Keratinocyte (primary cell): ENCODE measurements at regions not wholly inside any gene's neighbourhood (a gene's known extent, or its start where the extent isn't known, plus 50 kb on each side); places are given as distances from the start of the nearest gene placed in this dataset.

Experiments
- DNase-seq: peaks from one replicate; pipeline ENCODE4 v3.0.0-alpha.2; 2011; ENCODE audit warnings: low read depth, missing footprints, low spot score
- FAIRE-seq: peaks from 2 replicates; lab custom pipeline; 2011; peaks lifted over from hg19 to GRCh38; lab: Jason Lieb, UNC
- H2AFZ ChIP-seq: 2 replicates; pipeline ENCODE4 v1.6.0; 2012; ENCODE audit warnings: low read length, control low read depth, inconsistent platforms; ENCODE audit not compliant: control insufficient read depth
- H3K27ac ChIP-seq: 2 replicates; pipeline ENCODE4 v1.5.1; 2011; ENCODE audit warnings: low read length; ENCODE audit not compliant: control insufficient read depth, insufficient read depth
- H3K27me3 ChIP-seq: 3 replicates; pipeline ENCODE4 v1.6.0; 2011; ENCODE audit warnings: low read length; ENCODE audit not compliant: control insufficient read depth, insufficient read depth; ENCODE audit errors: extremely low read depth
- H3K36me3 ChIP-seq, 2 experiments: 2 replicates in 1 of 2; 3 replicates in 1 of 2; pipeline ENCODE4 v1.5.1; 2011; ENCODE audit warnings: low read length in 2 of 2, mild to moderate bottlenecking in 1 of 2; ENCODE audit not compliant: control insufficient read depth in 2 of 2, insufficient read depth in 2 of 2; ENCODE audit errors: extremely low read depth in 1 of 2
- H3K4me1 ChIP-seq: 3 replicates; pipeline ENCODE4 v1.5.1; 2011; ENCODE audit warnings: low read length; ENCODE audit not compliant: control insufficient read depth, insufficient read depth; ENCODE audit errors: extremely low read depth
- H3K4me2 ChIP-seq: 3 replicates; pipeline ENCODE4 v1.6.0; 2011; ENCODE audit warnings: low read depth, low read length; ENCODE audit not compliant: control insufficient read depth, insufficient read depth; ENCODE audit errors: extremely low read depth
- H3K4me3 ChIP-seq, 3 experiments: fragments of 200-600 bp in 1 of 3; sonication (generic) in 1 of 3; 2 replicates in 2 of 3; 3 replicates in 1 of 3; pipeline ENCODE4 v1.5.1; 2011 to 2016; ENCODE audit warnings: low read length in 3 of 3, mild to moderate bottlenecking in 3 of 3, control low read depth in 2 of 3, inconsistent platforms in 1 of 3, low read depth in 1 of 3, mixed read lengths in 1 of 3, mixed run types in 1 of 3, moderate library complexity in 1 of 3; ENCODE audit not compliant: control insufficient read depth in 2 of 3, insufficient read depth in 2 of 3; ENCODE audit errors: extremely low read depth in 1 of 3
- H3K79me2 ChIP-seq: 2 replicates; pipeline ENCODE4 v1.6.0; 2012; ENCODE audit warnings: low read length; ENCODE audit not compliant: control insufficient read depth, insufficient read depth
- H3K9ac ChIP-seq: 3 replicates; pipeline ENCODE4 v1.6.0; 2011; ENCODE audit warnings: low read length; ENCODE audit not compliant: control insufficient read depth, insufficient read depth; ENCODE audit errors: extremely low read depth
- H3K9me1 ChIP-seq: 3 replicates; pipeline ENCODE4 v1.6.0; 2011; ENCODE audit warnings: low read length; ENCODE audit not compliant: control insufficient read depth, insufficient read depth; ENCODE audit errors: extremely low read depth
- H3K9me3 ChIP-seq: 2 replicates; pipeline ENCODE4 v1.5.1; 2012; ENCODE audit warnings: low read depth, low read length; ENCODE audit not compliant: control insufficient read depth
- H4K20me1 ChIP-seq: 3 replicates; pipeline ENCODE4 v1.6.0; 2011; ENCODE audit warnings: low read length; ENCODE audit not compliant: control insufficient read depth, insufficient read depth; ENCODE audit errors: extremely low read depth
- CTCF ChIP-seq, 3 experiments: IDR thresholded peaks in 1 of 3; conservative IDR thresholded peaks in 1 of 3; optimal IDR thresholded peaks in 1 of 3; 2 replicates in 2 of 3; 3 replicates in 1 of 3; pipeline versions ENCODE3 to v1.5.1; 2011; ENCODE audit warnings: low read length in 3 of 3, mild to moderate bottlenecking in 3 of 3, moderate library complexity in 2 of 3, control low read depth in 1 of 3, inconsistent platforms in 1 of 3; ENCODE audit not compliant: insufficient read depth in 2 of 3; ENCODE audit errors: extremely low read depth in 1 of 3
- EZH2 ChIP-seq: IDR thresholded peaks from one replicate; pipeline ENCODE4 v1.6.1; 2012; ENCODE audit warnings: inconsistent platforms, mild to moderate bottlenecking, low read length, moderate library complexity
- dilution Hi-C: fragments of 300-500 bp; cut with MboI; formaldehyde crosslinking; loops from one replicate; pipeline ENCODE4 v1.7.0; 2020; ENCODE audit warnings: low sequenced_read_pairs; ENCODE audit not compliant: extremely low pct_ligation_motif_present

- dilution Hi-C loops = no loop called here
- FAIRE-seq (no peak), DNase-seq (no peak)
- no peak overlapping the region for H3K4me2 ChIP-seq
- no peaks in the 10 kb centered on the region for H3K36me3 ChIP-seq
- H3K4me3 ChIP-seq = no peak overlapping the region
- H3K9me3 ChIP-seq = no peaks in the 10 kb centered on the region
- H3K27ac ChIP-seq = no peak overlapping the region
- H3K9me1 ChIP-seq = no peaks in the 10 kb centered on the region
- no peak overlapping the region for H3K9ac ChIP-seq
- TF ChIP-seq CTCF (optimal IDR thresholded peaks at IDR 0.05 in 1 of 3, IDR thresholded peaks at IDR 0.05 in 1 of 3, conservative IDR thresholded peaks at IDR 0.05 in 1 of 3; ENCODE audit: extremely low read depth in 1 of 3, insufficient read depth in 2 of 3, low read length in 3 of 3) = no peak
- TF ChIP-seq EZH2 = no peak
- H4K20me1 ChIP-seq = no peaks in the 10 kb centered on the region
- no peak overlapping the region for H2AFZ ChIP-seq
- H3K79me2 ChIP-seq = no peaks in the 10 kb centered on the region
- H3K27me3 ChIP-seq = no peaks in the 10 kb centered on the region
- H3K4me1 ChIP-seq = peaks cover 5% of the 10 kb centered on the region
Observed at GRCh38 chr16:80114699-80115098, 426.1 kb upstream of the DYNLRB2 start.

DNA sequence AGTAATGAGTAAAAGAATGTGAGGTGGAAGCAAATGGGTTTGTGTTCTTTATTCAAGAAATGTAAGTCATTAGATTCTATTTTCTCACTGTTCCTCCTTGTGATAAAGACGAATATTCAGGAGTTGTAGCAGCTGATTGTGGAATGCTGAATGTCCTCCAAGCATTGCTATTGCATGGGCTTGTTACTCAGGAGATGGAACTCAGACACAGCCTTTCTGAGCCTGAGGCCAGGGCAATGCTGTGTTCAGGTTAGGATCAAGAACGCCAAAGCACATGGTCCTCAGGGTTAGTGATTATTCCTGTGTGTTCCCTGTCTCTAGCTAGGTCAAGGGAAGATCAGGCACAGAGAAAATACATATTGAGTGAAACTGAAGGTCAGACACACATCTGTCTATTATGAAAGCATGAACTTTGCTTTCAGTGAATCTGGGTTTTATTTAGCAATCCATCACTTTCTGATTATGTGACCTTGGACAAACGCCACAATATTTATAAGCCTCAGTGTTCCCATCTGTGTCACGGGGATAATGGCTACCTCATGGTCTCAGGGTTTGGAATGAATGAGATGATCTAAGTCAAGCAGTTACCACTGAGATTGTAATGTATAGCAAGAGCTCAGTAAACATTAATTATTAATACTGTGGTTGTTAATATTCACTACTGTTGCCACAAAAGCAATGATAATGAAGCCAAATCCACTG is 426.8 kb upstream of the DYNLRB2 start:
- FAIRE-seq (peak; percentile 34), DNase-seq (no peak)
- no peak overlapping the region for H3K4me2 ChIP-seq
- no peaks in the 10 kb centered on the region for H3K9me1 ChIP-seq
- H3K4me1 ChIP-seq = peaks cover 5% of the 10 kb centered on the region
- H3K4me3 ChIP-seq = no peak overlapping the region
- no peaks in the 10 kb centered on the region for H3K79me2 ChIP-seq
- H2AFZ ChIP-seq = peak overlapping the region; percentile 5
- no peak for TF ChIP-seq CTCF (optimal IDR thresholded peaks at IDR 0.05 in 1 of 3, IDR thresholded peaks at IDR 0.05 in 1 of 3, conservative IDR thresholded peaks at IDR 0.05 in 1 of 3; ENCODE audit: extremely low read depth in 1 of 3, insufficient read depth in 2 of 3, low read length in 3 of 3)
- TF ChIP-seq EZH2 = no peak
- no peaks in the 10 kb centered on the region for H3K36me3 ChIP-seq
- H3K27me3 ChIP-seq = no peaks in the 10 kb centered on the region
- dilution Hi-C loops = no loop called here
- H4K20me1 ChIP-seq = no peaks in the 10 kb centered on the region
- no peaks in the 10 kb centered on the region for H3K9me3 ChIP-seq
- no peak overlapping the region for H3K9ac ChIP-seq
- H3K27ac ChIP-seq = no peak overlapping the region
